ENCODE measurements at regions not wholly inside any gene's neighbourhood (a gene's known extent, or its start where the extent isn't known, plus 50 kb on each side); places are given as distances from the start of the nearest gene placed in this dataset.

DNA sequence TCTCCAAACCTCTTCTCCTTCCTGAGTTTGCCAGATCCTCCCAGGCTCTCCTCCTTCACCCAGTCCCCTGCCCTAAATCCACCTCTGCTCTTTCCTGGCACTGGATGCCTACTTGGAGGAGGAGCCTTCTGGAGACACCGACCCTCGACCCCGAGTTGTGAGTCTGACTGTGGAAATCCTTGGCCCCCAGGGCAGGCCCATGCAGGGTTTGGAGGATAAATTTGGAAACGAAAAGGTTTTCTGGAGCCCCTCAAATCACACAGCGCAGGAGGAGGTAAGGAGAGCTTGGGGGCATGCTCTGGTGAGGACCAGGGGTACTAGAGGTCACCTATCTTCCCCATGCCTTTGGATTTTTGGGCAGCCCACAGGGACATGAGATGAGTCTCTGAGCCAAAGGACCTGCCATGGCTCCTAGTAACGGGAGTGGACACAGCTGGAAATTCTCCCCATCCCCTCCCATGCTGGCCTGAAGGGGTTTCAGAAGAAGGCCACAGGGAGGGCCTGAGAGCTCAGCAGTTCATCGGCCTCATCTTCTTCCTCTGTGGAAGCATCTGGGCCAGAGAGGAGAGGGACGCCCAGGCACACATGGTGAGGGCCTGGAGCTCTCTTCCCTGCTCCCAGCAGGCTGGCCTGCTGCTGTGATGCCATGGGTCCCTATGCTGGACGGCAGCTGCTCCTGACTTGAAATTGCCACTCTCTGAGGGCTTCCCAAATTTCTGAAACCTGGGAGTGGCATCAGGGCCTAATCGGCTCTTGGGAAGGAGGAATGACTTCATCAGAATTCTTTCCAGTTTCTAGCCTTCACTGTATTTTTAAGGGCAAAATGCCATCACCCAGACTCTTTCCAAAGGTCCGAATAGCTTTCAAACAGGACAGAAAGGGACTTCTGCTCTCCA is 68.6 kb upstream of the ITGA11 start:
- DNase-seq = no peak

- DNase-seq = no peak
Observed at GRCh38 chr15:68501259-68501591, 69.3 kb upstream of the ITGA11 start.

DNA sequence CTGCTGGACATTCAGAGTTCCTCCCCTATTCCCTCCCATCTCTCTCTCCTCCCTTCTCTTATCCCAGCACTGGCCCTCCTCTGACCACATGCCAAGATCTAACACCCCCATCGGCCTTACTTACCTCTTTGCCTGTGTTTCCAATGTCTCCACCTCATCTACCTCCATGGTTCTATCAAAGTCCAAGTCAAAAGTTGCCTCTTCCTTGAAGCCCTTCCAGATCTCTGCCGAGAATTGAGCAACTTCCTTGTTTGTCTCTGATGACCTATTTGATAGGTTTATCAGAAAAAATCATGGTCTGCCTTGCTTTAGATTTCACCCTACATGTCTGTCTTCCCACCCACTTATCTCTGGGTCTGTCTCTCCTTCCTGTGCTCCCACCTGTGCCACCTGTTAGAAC is 69.7 kb upstream of the ITGA11 start:
- no peak for DNase-seq

- DNase-seq = no peak
Observed at GRCh38 chr15:68502398-68502901, 70.5 kb upstream of the ITGA11 start.

GRCh38 chr15:68503213-68503612 is 71.2 kb upstream of the ITGA11 start:
- no peak for DNase-seq

- no peak for DNase-seq
Observed at GRCh38 chr15:68503791-68504680, 72.1 kb upstream of the ITGA11 start.

DNA sequence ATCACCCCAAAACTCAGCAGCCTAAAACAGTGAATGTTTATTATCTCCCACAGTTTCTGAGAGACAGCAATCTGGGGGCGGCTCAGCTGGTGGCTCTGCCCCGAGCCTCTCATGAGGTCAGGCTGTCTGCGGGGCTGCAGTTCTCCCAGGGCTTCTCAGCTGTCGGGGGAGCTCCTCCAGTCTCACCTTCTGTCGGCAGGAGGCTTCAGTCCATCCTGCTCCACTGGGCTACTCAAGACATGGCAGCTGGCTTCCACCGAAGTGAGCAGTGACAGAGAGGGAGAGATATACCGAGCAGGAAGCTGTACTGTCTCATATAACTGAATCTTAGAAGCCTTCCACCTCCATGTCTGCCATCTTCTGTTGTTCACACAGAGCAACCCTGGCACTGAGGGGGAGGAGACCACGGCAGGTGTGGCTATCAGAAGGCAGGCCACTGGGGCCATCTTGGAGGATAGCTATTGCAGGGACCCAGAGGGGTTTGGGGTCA is 72.8 kb upstream of the ITGA11 start:
- no peak for DNase-seq

GRCh38 chr15:68506071-68506470 is 72.7 kb upstream of the CORO2B start:
- no peak for DNase-seq

DNA sequence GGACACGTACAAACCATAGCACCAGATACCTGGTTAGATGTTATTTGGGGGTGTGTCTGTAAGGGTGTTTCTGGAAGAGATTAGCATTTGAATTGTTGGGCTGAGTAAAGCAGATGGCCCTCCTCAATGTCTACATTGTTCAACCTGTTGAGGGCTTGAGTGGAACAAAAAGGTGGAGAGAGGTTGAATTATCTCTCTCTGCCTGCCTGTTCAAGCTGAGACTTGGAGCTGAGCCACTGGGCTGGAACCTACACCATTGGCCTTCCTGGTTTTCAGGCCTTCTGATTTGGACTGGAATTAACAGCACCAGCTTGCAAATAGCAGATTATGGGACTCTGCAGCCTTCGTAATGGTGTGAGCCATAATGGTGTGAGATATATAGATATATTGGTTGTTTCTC is 71.3 kb upstream of the CORO2B start:
- no peak for DNase-seq

GRCh38 chr15:68508485-68509189 is 70.2 kb upstream of the CORO2B start:
- DNase-seq = no peak

DNA sequence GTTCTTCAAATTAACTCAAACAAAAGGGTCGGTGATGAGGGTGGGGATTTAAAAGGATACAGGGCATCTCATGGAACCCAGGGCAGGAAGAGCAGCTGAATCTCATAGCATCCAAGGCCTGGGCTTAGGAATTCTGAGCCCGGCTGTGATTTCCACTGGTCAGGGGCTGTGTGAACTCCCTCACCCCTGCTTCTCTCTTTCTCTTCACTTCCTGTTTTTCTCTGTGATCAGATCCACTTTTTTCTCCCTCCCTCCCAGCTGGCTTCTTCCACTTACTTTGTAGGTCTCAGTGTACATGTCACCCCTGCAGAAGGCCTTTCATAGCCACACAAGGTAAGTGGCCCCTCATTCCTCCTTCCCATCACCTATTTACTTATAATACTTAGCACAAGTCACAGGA is 68.2 kb upstream of the CORO2B start:
- DNase-seq = peak; percentile 11

DNA sequence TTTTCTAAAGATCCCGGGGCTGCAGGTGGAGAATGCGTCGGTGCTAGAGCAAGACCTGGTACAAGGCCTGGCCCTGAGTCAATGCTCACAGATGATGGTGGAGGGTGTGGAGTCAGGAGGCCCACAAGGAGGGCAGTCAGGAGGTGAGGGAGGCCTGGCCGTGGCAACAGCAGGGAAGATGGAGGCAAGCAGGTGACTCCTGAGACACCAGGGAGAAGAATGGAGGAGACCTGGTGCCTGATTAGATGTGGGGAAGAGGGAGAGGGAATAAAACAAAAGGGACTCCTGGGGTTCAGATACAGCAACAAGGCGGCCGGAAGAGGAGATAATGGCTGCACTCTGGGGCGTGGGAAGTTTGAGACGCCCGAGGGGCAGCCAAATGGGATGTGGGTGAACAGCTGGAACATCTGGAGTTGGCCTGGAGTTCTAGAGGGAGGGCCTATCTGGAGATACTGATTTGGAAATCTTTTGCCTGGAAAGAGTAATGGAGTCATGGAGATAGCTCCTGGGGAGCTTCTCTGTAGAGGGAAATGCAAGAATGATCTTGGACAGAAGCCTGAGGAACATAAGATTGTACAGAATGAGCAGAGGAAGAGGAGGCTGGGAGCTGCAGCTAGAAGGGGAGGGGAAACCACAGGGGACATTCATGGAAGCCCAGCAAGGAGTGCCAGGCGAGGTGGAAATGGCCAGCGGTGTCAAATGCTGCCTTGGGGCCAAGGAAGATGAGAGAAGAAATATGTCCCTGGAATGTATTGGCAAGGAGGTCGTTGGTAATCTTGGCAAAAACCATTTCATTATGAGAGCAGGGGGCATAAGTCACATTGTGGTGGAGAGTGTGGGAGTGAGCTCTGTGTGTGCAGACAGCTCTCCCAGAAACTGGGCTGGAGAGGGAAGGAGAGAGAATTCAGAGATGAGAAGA is 67.5 kb upstream of the CORO2B start:
- DNase-seq = no peak

DNA sequence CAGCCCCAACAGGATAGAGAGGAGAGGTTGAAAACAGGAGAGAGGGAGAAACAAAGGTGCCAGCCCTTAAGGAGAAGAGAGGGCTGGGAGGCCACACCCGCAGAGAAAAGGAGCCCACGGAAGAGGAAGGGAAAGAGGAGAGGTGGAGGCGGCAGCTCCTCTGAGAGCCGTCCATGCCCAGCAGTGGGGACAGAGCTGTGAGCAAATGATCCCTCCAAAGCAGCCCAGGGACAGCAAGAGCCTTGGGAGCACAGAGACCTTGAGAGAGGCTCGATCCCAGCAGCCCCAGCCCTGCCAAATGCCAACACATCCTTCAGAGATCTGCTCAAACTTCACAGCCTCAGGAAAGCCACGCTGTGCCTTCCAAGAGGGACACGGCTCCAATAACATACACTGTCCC is 66.7 kb upstream of the CORO2B start:
- no peak for DNase-seq

DNA sequence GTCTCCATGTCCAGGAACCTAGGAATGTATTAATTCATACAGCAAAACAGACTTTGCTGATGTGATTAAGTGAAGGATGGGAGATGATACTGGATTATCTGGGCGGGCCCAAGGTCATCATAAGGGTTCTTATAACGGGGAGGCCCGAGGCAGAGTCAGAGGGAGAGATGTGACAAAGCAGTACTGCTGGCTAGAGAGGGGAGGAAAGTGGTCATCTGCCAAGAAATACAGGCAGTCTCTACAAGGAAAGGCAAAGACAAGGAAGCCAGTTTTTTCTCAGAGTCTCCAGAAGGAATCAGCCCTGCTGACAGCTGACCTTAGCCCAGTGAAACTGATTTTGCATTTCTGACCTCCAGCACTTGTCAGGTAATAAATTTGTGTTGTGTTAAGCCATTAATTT is 66.2 kb upstream of the CORO2B start:
- no peak for DNase-seq

DNA sequence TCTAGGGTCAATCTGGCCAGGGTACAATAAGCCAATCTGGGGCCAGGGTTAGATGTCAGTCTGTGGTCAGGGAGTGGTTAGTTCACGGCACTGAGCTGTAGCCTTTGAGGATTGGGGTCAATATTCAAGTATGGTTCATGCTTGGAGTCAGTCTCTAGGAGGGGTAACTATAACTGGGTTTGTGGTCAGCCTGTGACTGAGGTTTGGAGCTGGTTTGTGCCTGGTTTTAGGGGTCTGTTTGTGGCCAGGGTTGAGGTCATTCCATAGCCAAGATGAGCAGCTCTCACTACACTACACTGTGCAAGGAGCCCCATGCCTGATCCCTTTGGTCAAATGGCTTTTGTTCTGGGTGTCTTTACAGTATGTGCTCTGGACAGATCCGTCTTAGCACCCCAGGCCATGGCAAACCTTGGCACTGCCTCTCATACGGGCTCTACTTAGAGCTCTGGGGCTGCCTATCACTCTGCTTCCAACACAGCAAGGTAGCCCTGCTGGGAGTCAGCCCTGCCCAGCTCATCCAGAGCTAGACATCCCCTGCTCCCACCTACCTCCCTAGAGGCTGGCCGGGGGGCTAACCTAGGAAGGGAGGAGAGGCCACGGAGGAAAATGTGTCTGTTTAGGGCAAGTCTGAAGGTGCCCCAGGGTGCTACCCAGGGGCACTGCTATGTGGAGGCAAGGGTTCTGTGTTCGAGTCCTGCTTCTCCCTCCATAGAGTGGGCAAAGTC is 63.3 kb upstream of the CORO2B start:
- no peak for DNase-seq

DNA sequence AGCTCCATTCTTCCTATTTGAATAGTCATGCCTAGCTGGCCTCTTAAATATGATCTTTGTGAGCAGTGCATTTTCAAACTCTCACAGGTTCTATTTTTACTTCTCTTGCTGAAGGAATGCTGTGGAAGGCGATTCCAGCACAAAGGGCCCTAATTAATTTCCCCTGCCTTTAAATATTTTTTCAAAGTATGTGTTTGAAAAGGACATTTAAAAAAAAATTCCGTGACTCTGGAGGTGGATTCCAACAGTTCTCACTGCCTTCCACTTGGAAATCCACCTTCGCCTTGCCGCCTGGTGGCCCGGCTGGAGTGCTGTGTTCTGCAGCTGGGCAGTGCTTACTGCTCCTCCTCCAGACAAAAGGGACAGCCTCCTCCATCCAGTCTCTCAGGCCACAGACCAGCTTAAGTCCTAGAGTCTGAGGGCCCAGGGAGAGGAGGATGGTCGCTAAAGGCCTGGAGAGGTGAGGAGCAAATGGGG is 61.5 kb upstream of the CORO2B start:
- no peak for DNase-seq

- DNase-seq = no peak
Observed at GRCh38 chr15:68518046-68518445, 60.7 kb upstream of the CORO2B start.

DNA sequence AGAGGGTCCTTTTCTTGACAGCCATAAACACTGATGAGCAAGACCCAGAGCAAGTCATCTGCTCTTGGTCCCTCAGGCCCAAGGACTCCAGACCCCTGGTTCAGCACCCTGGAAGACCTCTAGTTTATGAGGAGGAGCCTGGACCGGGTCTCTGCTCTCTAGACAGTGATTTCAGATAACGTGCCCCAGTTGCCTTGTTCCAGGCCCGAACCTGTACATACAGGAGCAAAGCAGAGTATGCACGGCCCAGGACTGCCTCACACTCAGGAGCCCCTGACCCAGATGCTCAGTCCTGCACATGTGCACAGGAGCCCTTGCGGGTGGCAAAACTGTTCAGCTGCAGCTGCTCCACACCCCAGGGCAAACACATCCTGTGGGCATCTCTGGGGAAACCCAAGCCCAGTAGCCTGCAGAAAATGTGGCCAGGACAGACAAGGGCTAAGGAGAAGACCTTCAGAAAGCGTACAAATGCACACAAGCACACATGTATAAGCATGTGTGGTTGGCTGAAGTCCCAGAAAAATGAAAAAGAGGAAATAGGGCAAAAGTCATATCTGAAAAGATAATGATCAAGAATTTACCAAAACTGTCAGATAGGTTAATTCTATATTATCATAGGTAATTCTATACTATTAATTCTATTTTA is 59.9 kb upstream of the CORO2B start:
- DNase-seq = no peak

- no peak for DNase-seq
Observed at GRCh38 chr15:68524753-68525584, 53.8 kb upstream of the CORO2B start.

DNA sequence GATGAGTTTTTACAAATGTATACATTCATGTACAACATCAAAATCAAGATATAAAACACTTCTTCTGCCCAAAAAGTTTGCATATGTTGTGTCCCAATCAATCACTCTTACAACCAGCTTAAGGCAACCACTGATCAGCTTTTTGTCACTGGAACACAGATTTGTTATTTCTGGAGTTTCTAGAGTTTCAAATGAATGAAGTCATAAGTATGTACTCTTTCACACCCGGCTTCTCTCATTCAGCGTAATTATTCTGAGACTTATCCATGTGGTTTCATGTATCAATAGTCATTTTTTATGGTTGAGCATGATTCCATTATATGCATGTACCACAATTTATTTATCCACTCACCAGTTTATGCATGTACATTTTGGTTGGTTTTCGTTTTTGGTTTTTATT is 53.0 kb upstream of the CORO2B start:
- peak; percentile 28 for DNase-seq
